ENCODE measurements at regions not wholly inside any gene's neighbourhood (a gene's known extent, or its start where the extent isn't known, plus 50 kb on each side); places are given as distances from the start of the nearest gene placed in this dataset.
"Not testable (repeated sequence)": the region's sequence is repeated elsewhere in the genome, so short reads cannot be mapped to it uniquely, and the experiment has no call there.

DNA sequence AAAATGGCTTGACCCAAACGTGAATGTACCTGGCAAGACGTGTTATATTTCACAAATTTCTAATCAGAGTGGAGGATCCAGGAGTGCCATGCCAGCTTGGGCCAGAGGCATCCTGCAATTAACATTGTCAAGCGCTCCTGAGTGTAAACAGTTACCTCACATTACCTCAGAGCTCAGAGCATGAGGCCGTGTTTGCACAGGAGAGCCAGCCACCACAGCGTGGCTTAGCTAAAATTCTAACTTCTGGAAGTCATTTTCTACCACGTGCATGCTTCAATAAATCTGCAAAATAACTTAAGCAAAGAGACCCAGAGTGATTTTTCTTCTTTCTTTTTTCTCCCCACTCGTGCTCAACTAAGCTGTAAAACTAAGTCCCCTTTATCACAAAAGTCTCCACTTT, 769.0 kb downstream of the KCNJ2 start:
- DNase-seq (ENCODE audit: low spot score), result no peak

DNA sequence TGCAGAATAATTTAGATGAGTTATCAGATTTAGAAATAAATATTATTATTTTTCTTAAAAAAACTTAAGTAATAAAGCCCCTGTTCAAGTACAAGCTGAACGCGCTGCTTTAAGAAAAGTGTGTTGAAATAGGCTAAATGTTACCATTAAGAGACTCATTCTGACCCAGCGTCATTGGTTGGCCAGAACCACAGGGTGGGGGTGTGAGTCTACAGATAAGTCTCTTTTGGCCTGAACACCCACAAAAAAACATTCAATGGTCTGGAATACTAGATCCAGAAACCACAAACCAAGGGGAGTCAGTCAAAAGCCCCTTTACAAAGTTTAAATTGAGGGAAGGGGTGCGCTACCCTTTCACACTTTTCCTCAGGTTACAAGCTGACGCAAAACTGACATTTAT, 776.1 kb downstream of the KCNJ2 start:
- no peak for DNase-seq (ENCODE audit: low spot score)

DNA sequence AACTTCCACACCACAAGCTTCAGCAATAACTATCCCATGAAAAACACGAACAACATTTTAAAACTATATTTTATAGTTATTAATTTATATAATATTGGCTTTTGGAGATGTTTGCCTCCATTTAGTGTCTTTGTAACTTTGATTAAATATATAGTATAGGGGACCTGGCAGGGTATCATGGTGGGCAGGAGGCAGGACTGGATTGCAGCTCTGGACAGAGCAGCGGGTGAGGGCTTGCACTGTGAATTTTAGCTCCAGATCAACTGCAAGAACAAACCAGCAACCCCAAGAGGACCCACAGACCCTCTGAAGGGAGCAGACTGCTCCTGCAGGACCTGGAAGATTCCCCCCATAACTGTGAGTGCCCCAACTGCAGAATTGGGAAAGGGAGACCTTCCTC, 777.9 kb downstream of the KCNJ2 start:
- no peak for DNase-seq (ENCODE audit: low spot score)

DNA sequence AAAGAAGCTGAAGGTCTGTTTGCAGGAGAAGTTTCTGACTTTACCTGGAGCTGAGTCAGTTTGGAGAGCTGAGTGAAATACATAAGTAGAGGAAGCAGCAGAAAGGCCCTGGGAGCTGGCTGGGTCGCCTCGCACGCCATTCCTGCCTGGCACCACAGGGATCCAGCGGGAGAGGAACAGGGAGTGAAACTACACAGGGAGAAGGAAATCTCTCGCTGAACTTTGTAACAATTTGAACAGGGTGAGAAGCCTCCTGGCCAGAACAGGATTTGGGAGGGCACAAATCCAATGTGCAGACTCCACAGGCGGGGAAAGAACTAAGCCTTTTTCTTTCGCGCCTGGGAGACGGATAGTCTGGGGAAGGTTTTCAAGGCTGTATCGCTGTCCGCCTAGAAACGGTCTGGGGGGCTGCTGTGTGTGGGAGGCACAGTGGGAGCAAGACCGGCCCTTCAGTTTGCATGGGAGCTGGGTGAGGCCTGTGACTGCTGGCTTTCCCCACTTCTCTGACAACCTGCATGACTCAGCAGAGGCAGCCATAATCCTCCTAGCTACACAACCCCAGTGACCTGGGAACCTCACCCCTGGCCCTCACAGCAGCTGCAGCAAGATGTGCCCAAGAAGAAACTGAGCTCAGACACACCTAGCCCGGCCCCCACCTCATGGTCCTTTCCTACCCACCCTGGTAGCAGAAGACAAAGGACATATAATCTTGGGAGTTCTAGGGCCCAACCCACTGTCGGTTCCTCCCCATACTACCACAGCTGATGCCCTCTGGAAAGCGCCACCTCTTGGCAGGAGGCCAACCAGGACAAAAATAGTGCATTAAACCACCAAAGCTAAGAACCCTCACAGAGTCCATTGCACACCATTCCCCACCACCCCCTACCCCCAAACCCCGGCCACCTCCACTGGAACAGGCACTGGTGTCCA, 778.6 kb downstream of the KCNJ2 start:
- DNase-seq (ENCODE audit: low spot score), result no peak

DNA sequence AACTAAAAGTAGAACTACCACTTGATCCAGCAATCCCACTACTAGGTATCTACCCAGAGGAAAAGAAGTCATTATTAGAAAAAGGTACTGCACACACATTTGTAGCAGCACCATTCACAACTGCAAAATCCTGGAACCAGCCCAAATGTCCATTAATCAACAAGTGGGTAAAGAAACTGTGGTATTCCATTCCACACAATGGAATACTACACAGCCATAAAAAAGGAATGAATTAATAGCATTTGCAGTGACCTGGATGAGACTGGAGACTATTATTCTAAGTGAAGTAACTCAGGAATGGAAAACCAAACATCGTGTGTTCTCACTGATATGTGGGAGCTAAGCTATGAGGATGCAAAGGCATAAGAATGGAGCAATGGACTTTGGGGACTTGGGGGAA, 783.8 kb downstream of the KCNJ2 start:
- DNase-seq (ENCODE audit: low spot score), result not testable (repeated sequence)

- DNase-seq (ENCODE audit: low spot score), result no peak
Measured at GRCh38 chr17:70955441-70955840, 786.1 kb downstream of the KCNJ2 start.

- no peak for DNase-seq (ENCODE audit: low spot score)
Measured at GRCh38 chr17:70956726-70957125, 787.4 kb downstream of the KCNJ2 start.

DNA sequence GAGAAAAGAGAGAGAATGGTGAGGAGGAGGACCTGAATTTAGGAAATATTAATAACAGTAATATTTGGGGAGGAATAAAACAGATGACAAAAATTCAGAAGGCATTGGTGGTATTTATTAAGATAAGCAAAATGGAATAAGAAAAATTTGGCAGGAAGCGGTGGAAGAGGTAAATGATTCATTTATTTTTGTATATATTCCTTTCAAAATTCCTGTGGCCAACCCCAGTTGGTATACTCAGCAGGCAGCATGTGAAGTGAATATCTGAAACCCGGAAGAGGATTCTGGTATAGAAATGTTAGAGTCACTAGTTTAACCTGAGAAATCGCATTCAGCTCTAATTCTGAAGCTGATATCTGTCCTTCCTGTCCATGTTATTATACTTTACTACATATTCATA, 792.0 kb downstream of the KCNJ2 start:
- no peak for DNase-seq (ENCODE audit: low spot score)

DNA sequence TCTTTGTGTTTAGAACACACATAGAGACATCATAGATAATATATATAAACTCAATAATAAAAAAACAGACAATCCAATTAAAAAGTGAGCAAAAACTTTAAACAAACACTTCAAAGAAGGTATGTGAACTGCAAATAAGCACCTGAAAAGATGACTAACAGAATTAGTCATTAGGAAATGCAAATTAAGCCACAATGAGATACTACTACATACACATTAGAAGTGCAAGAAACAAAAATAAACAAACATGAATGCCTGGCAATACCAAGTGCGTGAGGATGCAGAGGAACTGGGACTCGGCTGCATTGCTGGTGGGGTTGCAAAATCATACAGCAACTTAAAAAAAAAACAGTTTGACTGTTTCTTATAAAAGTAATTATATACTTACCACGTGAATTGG, 799.0 kb downstream of the KCNJ2 start:
- DNase-seq (ENCODE audit: low spot score), result no peak

GRCh38 chr17:70969521-70970034, 800.2 kb downstream of the KCNJ2 start:
- DNase-seq (ENCODE audit: low spot score), result no peak

GRCh38 chr17:70976447-70976846, 807.1 kb downstream of the KCNJ2 start:
- no peak for DNase-seq (ENCODE audit: low spot score)

DNA sequence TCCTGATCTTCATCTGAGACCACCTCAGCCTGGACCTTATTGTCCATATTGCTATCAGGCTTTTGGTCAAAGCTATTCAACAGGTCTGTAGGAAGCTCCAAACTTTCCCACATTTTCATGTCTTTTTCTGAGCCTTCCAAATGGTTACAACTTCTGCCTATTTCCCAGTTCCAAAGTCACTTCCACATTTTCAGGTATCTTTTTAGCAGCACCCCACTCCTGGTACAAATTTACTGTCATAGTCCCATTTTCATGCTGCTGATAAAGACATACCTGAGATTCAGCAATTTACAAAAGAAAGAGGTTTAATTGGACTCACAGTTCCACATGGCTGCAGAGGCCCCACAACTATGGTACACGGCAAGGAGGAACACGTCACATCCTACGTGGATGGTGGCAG, 815.5 kb downstream of the KCNJ2 start:
- no peak for DNase-seq (ENCODE audit: low spot score)

DNA sequence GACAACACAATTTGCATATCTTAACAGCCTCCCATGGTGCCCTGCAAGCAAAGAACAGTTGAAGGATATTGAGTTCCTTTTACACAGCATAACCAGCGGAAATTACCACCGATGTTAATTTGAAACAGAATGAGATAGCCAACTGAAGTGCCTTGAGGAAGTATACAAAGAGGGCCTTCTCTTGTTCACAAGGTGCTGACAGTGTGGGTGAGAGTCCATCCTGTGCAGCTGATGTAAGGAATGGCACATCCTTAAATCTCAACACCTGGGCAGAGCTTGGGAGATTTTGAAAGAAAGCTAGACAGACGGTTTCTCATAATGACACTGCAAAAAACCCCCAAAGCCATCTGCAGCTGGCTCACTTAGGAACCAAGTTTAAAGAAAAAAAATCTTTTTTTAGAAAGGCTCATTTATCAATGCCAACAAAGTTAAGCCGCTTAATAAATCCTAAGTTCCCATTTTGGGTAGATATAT, 818.6 kb downstream of the KCNJ2 start:
- DNase-seq (ENCODE audit: low spot score), result no peak

- no peak for DNase-seq (ENCODE audit: low spot score)
Measured at GRCh38 chr17:70988622-70989021, 819.3 kb downstream of the KCNJ2 start.

- no peak for DNase-seq (ENCODE audit: low spot score)
Measured at GRCh38 chr17:70989280-70989679, 819.9 kb downstream of the KCNJ2 start.

GRCh38 chr17:70994194-70994593, 824.9 kb downstream of the KCNJ2 start:
- DNase-seq (ENCODE audit: low spot score), result no peak

GRCh38 chr17:70995997-70996396, 826.7 kb downstream of the KCNJ2 start:
- no peak for DNase-seq (ENCODE audit: low spot score)

DNA sequence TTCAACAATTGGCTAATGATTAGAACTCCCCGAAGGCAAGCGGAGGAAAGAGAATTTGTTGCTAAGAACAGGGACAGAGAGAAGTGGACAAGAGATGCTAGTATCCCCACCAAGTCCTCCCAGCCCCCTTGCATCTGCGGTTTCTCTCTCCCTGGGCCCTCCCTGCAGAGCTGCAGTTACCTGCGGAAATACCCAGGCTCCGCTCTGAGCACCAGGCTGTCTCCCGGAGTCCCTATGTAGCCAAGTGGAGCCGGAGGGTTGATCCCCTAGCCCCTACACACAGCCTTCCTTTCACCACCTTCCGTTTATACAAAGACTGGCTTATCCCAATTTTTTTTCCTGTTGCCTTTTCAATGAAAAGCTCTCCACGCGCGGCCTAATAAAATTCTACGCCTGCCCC, 834.4 kb downstream of the KCNJ2 start:
- no peak for DNase-seq (ENCODE audit: low spot score)

- no peak for DNase-seq (ENCODE audit: low spot score)
Measured at GRCh38 chr17:71004413-71004812, 835.1 kb downstream of the KCNJ2 start.

GRCh38 chr17:71011391-71011790, 842.1 kb downstream of the KCNJ2 start:
- DNase-seq (ENCODE audit: low spot score), result no peak

- no peak for DNase-seq (ENCODE audit: low spot score)
Measured at GRCh38 chr17:71019699-71020098, 850.4 kb downstream of the KCNJ2 start.

DNA sequence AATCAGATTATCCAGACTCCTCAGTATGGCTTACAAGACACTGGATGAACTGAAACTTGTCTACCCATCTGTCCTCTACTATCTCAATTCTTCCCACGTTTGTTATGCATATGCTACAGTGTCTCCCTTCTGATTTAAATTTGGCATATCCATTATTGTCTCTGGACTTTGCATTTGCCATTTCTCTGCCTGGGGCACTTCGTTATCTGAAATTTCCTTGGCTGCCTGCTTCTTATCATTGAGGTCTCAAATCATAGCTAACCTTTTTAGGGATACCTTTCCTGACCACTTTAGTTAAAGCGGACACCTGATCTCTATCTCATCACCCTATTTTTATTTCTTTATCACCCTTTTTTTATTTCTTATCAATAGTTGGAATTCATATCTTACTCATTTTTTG, 853.4 kb downstream of the KCNJ2 start:
- DNase-seq (ENCODE audit: low spot score), result no peak

DNA sequence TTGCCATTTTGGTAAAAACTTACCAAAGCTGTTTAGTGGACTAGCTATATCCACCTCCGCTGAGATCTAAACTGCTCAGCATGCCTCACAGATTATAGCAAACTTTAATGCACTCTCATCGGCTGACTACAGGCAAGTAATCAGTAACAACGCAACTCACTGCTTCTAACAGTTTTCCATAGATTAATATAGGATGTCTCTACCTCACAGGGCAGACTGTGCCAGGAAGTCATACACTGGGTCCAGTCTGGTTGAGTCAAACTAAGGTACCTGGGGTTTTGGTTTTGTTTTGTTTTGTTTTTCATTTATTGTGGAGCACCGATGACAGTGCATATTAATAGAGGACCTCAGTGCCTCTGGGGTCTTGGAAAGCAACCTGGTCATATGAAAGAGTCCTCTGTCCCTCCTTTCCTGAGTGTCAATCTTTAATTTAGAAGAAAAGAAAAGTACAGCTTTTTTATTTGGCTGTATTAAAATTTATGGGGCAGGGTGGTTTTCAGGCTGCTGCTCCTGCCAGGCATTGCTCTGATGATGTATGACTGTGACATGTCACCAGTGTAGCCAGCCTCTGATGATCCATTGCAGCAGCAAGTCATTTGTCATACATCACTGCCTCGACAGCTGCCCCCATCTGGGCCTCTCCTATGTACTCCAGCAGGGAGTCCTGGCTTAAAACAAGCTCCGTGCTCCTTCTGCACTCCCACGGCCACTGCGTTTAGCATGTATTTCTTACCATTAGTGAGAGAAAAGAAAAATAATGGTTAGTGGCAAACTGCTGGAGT, 854.1 kb downstream of the KCNJ2 start:
- no peak for DNase-seq (ENCODE audit: low spot score)
